Right lobe of liver (tissue), 6 donors: ENCODE measurements at regions not wholly inside any gene's neighbourhood (a gene's known extent, or its start where the extent isn't known, plus 50 kb on each side); places are given as distances from the start of the nearest gene placed in this dataset.
A peak's percentile ranks its signal among the peaks of the same experiment; 100 is the strongest.

ENCODE experiments used
- ATAC-seq, 4 donors: fragments of 200-7000 bp; cut with Tn5 transposase; one replicate each; pipeline ENCODE4 v1.9.1; 2020; ENCODE audit warnings: mild to moderate bottlenecking in 4 of 4, moderate library complexity in 4 of 4
- DNase-seq, 3 donors: peaks; one replicate each; pipeline ENCODE4 v3.0.0-alpha.2; 2020
- H3K27ac ChIP-seq, 3 donors: fragments of 200-600 bp; one replicate each; pipeline ENCODE4 v1.8.0; 2022
- H3K27me3 ChIP-seq, 2 donors: fragments of 200-600 bp; one replicate each; pipeline ENCODE4 v1.8.0; 2022
- H3K36me3 ChIP-seq, 4 donors: fragments of 200-600 bp; sonication (generic) in 1 of 4; one replicate each; pipeline versions ENCODE4 v1.5.1 to v1.8.0; 2017 to 2022; ENCODE audit warnings: control low read depth in 1 of 4
- H3K4me1 ChIP-seq, 4 donors: fragments of 200-600 bp; sonication (generic) in 1 of 4; one replicate each; pipeline versions ENCODE4 v1.5.1 to v1.8.0; 2017 to 2022; ENCODE audit warnings: control low read depth in 1 of 4
- H3K4me3 ChIP-seq, 3 donors: fragments of 200-600 bp; one replicate each; pipeline ENCODE4 v1.8.0; 2022
- H3K9me3 ChIP-seq, 4 donors: fragments of 200-600 bp; sonication (generic) in 1 of 4; one replicate each; pipeline versions ENCODE4 v1.5.1 to v1.8.0; 2017 to 2022; ENCODE audit warnings: control low read depth in 1 of 4
- POLR2A ChIP-seq: fragments of 450-650 bp; IDR thresholded peaks from one replicate; pipeline ENCODE4 v1.6.1; 2017; ENCODE audit warnings: antibody characterized with exemption, mild to moderate bottlenecking
- WGBS: methylation state at CpG from one replicate; pipeline ENCODE4 v1.1.6; 2018; ENCODE audit warnings: low coverage, low lambda C conversion rate; ENCODE audit not compliant: insufficient coverage; ENCODE audit errors: missing lambda C conversion rate; 5-methylcytosine and 5-hydroxymethylcytosine counted together
- intact Hi-C, 2 donors: fragments of 100-400 bp; cut with DNase I; formaldehyde crosslinking; loops; one replicate each; pipeline versions ENCODE4 v1.11.2 to v1.14.1; 2022
- TF ChIP-seq, protein P1 (sequence below), 4 donors: fragments of 200-600 bp in 3 of 4; fragments of 450-650 bp in 1 of 4; IDR thresholded peaks; one replicate each; pipeline versions ENCODE4 v1.5.1 to v1.8.0; 2016 to 2022; ENCODE audit warnings: antibody characterized with exemption in 4 of 4, mild to moderate bottlenecking in 2 of 4
- donor health status: DM: no; HTN: yes; CAD: no.
- donor health status: DM: no; HTN: no; CAD: no.
- donor health status: DM: no; HTN: no; CAD: no.
- donor health status: DM: no; HTN: yes; CAD: no.
- donor health status: DM: no; HTN: yes; CAD: no.

DNA sequence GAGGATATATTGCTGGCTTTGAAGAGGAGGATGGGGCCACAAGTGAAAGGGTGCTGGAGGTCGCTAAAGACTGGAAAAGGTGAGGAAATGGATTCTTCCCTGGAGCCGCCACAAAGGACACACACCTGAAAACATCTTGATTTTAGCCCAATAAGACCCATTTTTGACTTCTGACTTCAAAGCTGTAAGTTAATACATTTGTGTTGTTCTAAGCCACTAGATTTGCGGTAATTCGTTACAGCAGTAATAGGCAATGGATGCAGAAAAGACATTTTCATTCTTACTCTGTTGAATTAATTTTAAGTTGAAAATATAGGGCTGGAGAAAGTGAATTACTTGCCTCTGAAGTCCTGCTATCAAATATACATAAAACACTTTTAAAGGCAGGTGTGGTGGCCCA, 117.7 kb upstream of the RAB12 start:
- WGBS: 90% methylated on average over 4 of the region's 4 CpGs

DNA sequence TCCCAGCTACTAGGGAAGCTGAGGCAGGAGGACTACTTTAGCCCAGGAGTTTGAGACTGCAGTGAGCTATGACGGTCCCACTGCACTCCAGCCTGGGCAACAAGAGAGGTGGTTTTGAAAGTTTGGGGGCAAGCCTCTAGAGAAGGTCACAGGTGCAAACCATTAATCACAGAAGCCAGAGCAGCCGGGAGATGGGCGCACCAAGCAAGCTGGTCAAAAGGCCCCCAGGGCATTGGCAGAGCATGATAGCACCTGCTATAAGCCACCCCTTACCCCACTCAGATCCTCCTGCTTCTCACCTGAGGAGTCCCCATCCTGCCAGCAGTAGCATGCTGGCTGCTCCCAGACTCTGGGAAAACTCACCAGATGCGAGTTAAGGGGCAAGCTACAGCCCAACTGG, 116.1 kb upstream of the RAB12 start:
- DNase-seq: no peak

More for the DNA sequence above, 117.7 kb upstream of the RAB12 start:
- H3K4me1 ChIP-seq: no peaks in the 10 kb centered on the region
- no peak for DNase-seq
- no peaks in the 10 kb centered on the region for H3K27me3 ChIP-seq
- H3K27ac ChIP-seq: no peak overlapping the region
- no peak for TF ChIP-seq POLR2A
- TF ChIP-seq, protein P1, sequence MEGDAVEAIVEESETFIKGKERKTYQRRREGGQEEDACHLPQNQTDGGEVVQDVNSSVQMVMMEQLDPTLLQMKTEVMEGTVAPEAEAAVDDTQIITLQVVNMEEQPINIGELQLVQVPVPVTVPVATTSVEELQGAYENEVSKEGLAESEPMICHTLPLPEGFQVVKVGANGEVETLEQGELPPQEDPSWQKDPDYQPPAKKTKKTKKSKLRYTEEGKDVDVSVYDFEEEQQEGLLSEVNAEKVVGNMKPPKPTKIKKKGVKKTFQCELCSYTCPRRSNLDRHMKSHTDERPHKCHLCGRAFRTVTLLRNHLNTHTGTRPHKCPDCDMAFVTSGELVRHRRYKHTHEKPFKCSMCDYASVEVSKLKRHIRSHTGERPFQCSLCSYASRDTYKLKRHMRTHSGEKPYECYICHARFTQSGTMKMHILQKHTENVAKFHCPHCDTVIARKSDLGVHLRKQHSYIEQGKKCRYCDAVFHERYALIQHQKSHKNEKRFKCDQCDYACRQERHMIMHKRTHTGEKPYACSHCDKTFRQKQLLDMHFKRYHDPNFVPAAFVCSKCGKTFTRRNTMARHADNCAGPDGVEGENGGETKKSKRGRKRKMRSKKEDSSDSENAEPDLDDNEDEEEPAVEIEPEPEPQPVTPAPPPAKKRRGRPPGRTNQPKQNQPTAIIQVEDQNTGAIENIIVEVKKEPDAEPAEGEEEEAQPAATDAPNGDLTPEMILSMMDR (IDR thresholded peaks at IDR 0.05): no peak
- H3K9me3 ChIP-seq: no peaks in the 10 kb centered on the region
- H3K4me3 ChIP-seq: no peak overlapping the region
- intact Hi-C loops: no loop called here
- H3K36me3 ChIP-seq: no peaks in the 10 kb centered on the region
- ATAC-seq: no peak

GRCh38 chr18:8496186-8496585, 113.1 kb upstream of the RAB12 start:
- Histone ChIP-seq H3K9me3 (no peaks in the 10 kb centered on the region), H3K27me3 (no peaks in the 10 kb centered on the region), H3K4me3 (no peak overlapping the region), H3K4me1 (no peaks in the 10 kb centered on the region), H3K27ac (no peak overlapping the region), H3K36me3 (no peaks in the 10 kb centered on the region)
- DNase-seq: no peak
- intact Hi-C loops: no loop called here
- WGBS: 65% methylated on average over 8 of the region's 9 CpGs
- peak in 1 of 4 donors; percentile 28 for ATAC-seq
- TF ChIP-seq, protein P1 (IDR thresholded peaks at IDR 0.05): no peak
- TF ChIP-seq POLR2A: no peak

More for the DNA sequence above, 116.1 kb upstream of the RAB12 start:
- intact Hi-C loops: no loop called here
- Histone ChIP-seq H3K36me3 (no peaks in the 10 kb centered on the region), H3K4me3 (no peak overlapping the region), H3K9me3 (no peaks in the 10 kb centered on the region), H3K27me3 (no peaks in the 10 kb centered on the region), H3K4me1 (no peaks in the 10 kb centered on the region), H3K27ac (no peak overlapping the region)
- WGBS: 20% methylated on average over 1 of the region's 4 CpGs
- TF ChIP-seq, protein P1 (IDR thresholded peaks at IDR 0.05): no peak
- no peak for TF ChIP-seq POLR2A
- no peak for ATAC-seq

DNA sequence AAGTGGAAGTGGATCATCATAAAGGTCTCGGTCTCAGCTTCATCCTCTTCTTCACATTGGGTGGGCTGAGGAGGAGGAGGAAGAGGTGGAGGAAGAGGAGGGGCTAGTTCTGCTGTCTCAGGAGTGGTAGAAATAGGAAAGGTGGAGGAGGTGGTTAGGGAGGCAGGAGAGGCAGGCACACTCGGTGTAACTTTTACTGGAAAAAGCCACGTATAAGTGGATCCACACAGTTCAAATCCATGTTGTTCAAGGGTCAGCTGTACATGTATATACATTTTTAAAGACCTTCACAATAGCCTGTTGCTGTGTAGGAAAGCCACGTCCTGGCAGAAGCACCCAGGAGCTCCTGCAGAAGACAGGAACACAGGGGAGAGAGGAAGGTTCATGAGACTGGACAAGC, 110.3 kb upstream of the RAB12 start:
- no peak for TF ChIP-seq POLR2A
- TF ChIP-seq, protein P1 (IDR thresholded peaks at IDR 0.05): no peak
- intact Hi-C loops: no loop called here
- ATAC-seq (no peak), DNase-seq (no peak)
- H3K27ac ChIP-seq: no peak overlapping the region
- H3K36me3 ChIP-seq: no peaks in the 10 kb centered on the region
- no peaks in the 10 kb centered on the region for H3K4me1 ChIP-seq
- H3K27me3 ChIP-seq: no peaks in the 10 kb centered on the region
- WGBS: 64% methylated on average over 4 of the region's 4 CpGs
- no peak overlapping the region for H3K4me3 ChIP-seq
- no peaks in the 10 kb centered on the region for H3K9me3 ChIP-seq
